GM12878 (cell line): ENCODE measurements at regions not wholly inside any gene's neighbourhood (a gene's known extent, or its start where the extent isn't known, plus 50 kb on each side); places are given as distances from the start of the nearest gene placed in this dataset.

Experiments used
- ATAC-seq: fragments of 200-7000 bp; cut with Tn5 transposase; 3 replicates; pipeline ENCODE4 v1.9.1; 2020; ENCODE audit warnings: mild to moderate bottlenecking, moderate library complexity
- BruUV-seq: library from RNA; stranded (reverse); fragments of 400-500 nt; replicated peaks from 2 replicates; lab custom pipeline; 2021; lab: Mats Ljungman, UMichigan
- CTCF ChIA-PET: fragments of 300-600 bp; sonication (Branson Sonifier 250); formaldehyde crosslinking; extraction: SDS; loops from one replicate; lab custom pipeline; 2021; ENCODE audit warnings: inconsistent platforms; lab: Yijun Ruan, JAX
- POLR2A ChIA-PET: fragments of 350-600 bp; formaldehyde crosslinking; extraction: SDS; loops from one replicate; lab custom pipeline; 2021; ENCODE audit warnings: inconsistent platforms; lab: Charles Lee
- RAD21 ChIA-PET: fragments of 300-600 bp; sonication (Branson Sonifier 250); formaldehyde crosslinking; loops from one replicate; lab custom pipeline; 2023; ENCODE audit warnings: antibody characterized with exemption; ENCODE audit not compliant: unreplicated experiment; lab: Charles Lee
- SMC1A ChIA-PET: fragments of 300-600 bp; sonication (Branson Sonifier 250); formaldehyde crosslinking; loops from one replicate; lab custom pipeline; 2023; ENCODE audit not compliant: unreplicated experiment, uncharacterized antibody; lab: Charles Lee
- DNase-seq: peaks from one replicate; pipeline ENCODE4 v3.0.0-alpha.2; 2011; ENCODE audit warnings: low read depth, low spot score
- FAIRE-seq: peaks from 3 replicates; lab custom pipeline; 2011; peaks lifted over from hg19 to GRCh38; lab: Jason Lieb, UNC
- H2AFZ ChIP-seq: 2 replicates; pipeline ENCODE4 v1.6.0; 2011; ENCODE audit warnings: low read depth, low read length, control low read depth; ENCODE audit not compliant: control insufficient read depth
- H3K27ac ChIP-seq: 2 replicates; pipeline ENCODE4 v1.5.1; 2011; ENCODE audit warnings: control low read depth; ENCODE audit not compliant: control insufficient read depth, insufficient read depth
- H3K27me3 ChIP-seq, 2 experiments: replicated peaks in 1 of 2; 2 replicates each; pipeline versions ENCODE4 v1.6.0 to v1.6.1; 2011; ENCODE audit warnings: low read length in 1 of 2; ENCODE audit not compliant: control insufficient read depth in 2 of 2, insufficient read depth in 2 of 2
- H3K36me3 ChIP-seq, 2 experiments: 2 replicates each; pipeline ENCODE4 v1.5.1; 2011; ENCODE audit warnings: low read length in 1 of 2; ENCODE audit not compliant: control insufficient read depth in 2 of 2, insufficient read depth in 2 of 2
- H3K4me1 ChIP-seq: 2 replicates; pipeline ENCODE4 v1.6.1; 2011; ENCODE audit warnings: mild to moderate bottlenecking, low read length, moderate library complexity, mixed read lengths; ENCODE audit not compliant: control insufficient read depth, insufficient read depth
- H3K4me2 ChIP-seq: 2 replicates; pipeline ENCODE4 v1.6.0; 2011; ENCODE audit warnings: control low read depth; ENCODE audit not compliant: control insufficient read depth, insufficient read depth
- H3K4me3 ChIP-seq: fragments of 200-600 bp; sonication (generic); 2 replicates; pipeline ENCODE4 v1.5.1; 2016
- H3K79me2 ChIP-seq: 2 replicates; pipeline ENCODE4 v1.6.0; 2011; ENCODE audit warnings: low read length; ENCODE audit not compliant: control insufficient read depth, insufficient read depth
- H3K9ac ChIP-seq: 2 replicates; pipeline ENCODE4 v1.8.0; 2011; ENCODE audit warnings: low read length, control low read depth, mixed read lengths; ENCODE audit not compliant: control insufficient read depth, insufficient read depth
- H3K9me3 ChIP-seq: replicated peaks from 3 replicates; pipeline ENCODE4 v1.5.1; 2011; ENCODE audit warnings: mild to moderate bottlenecking, low read length; ENCODE audit not compliant: control insufficient read depth, insufficient read depth
- H4K20me1 ChIP-seq: 2 replicates; pipeline ENCODE4 v1.6.0; 2011; ENCODE audit not compliant: control insufficient read depth, insufficient read depth
- BACH1 ChIP-seq: fragments of 450-650 bp; IDR thresholded peaks from 2 replicates; pipeline ENCODE4 v1.6.1; 2017; ENCODE audit warnings: mild to moderate bottlenecking, borderline replicate concordance
- CUX1 ChIP-seq: IDR thresholded peaks from 2 replicates; pipeline ENCODE4 v1.6.1; 2012; ENCODE audit warnings: improper control_type of control experiment, low read depth, low read length; ENCODE audit not compliant: insufficient replicate concordance
- EGR1 ChIP-seq, 2 experiments: IDR thresholded peaks; 1 replicate in 1 of 2; 2 replicates in 1 of 2; pipeline ENCODE4 v1.6.1; 2011 to 2012; ENCODE audit warnings: low read depth in 2 of 2, low read length in 2 of 2, borderline replicate concordance in 1 of 2, mild to moderate bottlenecking in 1 of 2, moderate library complexity in 1 of 2
- EP300 ChIP-seq, 2 experiments: fragments of 150-350 bp in 1 of 2; IDR thresholded peaks; 2 replicates each; pipeline ENCODE4 v1.6.1; 2011 to 2012; ENCODE audit warnings: low read depth in 2 of 2, low read length in 2 of 2, borderline replicate concordance in 1 of 2, improper control_type of control experiment in 1 of 2, inconsistent platforms in 1 of 2; ENCODE audit not compliant: control insufficient read depth in 1 of 2
- HDGF ChIP-seq: fragments of 450-650 bp; IDR thresholded peaks from 2 replicates; pipeline ENCODE4 v1.6.1; 2016; ENCODE audit warnings: antibody characterized with exemption
- IKZF1 ChIP-seq: fragments of 450-650 bp; conservative IDR thresholded peaks from 2 replicates; pipeline ENCODE4 v1.6.1; 2017; ENCODE audit warnings: antibody characterized with exemption, mild to moderate bottlenecking
- MTA3 ChIP-seq: IDR thresholded peaks from 2 replicates; pipeline ENCODE4 v1.6.1; 2012; ENCODE audit warnings: low read length, inconsistent platforms, borderline replicate concordance
- TAF1 ChIP-seq: IDR thresholded peaks from 2 replicates; pipeline ENCODE4 v1.6.1; 2011; ENCODE audit warnings: mild to moderate bottlenecking, low read depth, low read length, borderline replicate concordance
- TBL1XR1 ChIP-seq: IDR thresholded peaks from 2 replicates; pipeline ENCODE4 v1.6.1; 2012; ENCODE audit warnings: low read depth, low read length, improper control_type of control experiment
- YY1 ChIP-seq: IDR thresholded peaks from 2 replicates; pipeline ENCODE4 v1.6.1; 2011; ENCODE audit warnings: low read depth, mild to moderate bottlenecking, low read length
- ZNF217 ChIP-seq: fragments of 450-650 bp; IDR thresholded peaks from 2 replicates; pipeline ENCODE4 v1.6.1; 2017; ENCODE audit warnings: antibody characterized with exemption, mild to moderate bottlenecking
- WGBS: methylation state at CpG from one replicate; pipeline ENCODE4 v1.1.6; 2016; ENCODE audit warnings: low lambda C conversion rate; ENCODE audit not compliant: insufficient replicate concordance, insufficient coverage; ENCODE audit errors: missing lambda C conversion rate; 5-methylcytosine and 5-hydroxymethylcytosine counted together
- in situ Hi-C: fragments of 300-500 bp; cut with MboI; formaldehyde crosslinking; loops from 9 replicates; pipeline ENCODE4 v1.14.3; 2018; ENCODE audit warnings: mixed read lengths
- intact Hi-C: fragments of 100-400 bp; cut with micrococcal nuclease; formaldehyde crosslinking; loops from one replicate; pipeline ENCODE4 v1.14.2; 2022; ENCODE audit not compliant: unreplicated experiment
- TF ChIP-seq, protein P1 (sequence below): fragments of 150-350 bp; IDR thresholded peaks from 2 replicates; pipeline ENCODE4 v1.6.1; 2014; ENCODE audit warnings: mild to moderate bottlenecking, low read depth, low read length

GRCh38 chr18:75157851-75158250, 51.1 kb downstream of the PTGR3 start:
- H3K4me3 ChIP-seq, result no peak overlapping the region
- in situ Hi-C loops, result no loop called here
- no peaks in the 10 kb centered on the region for H4K20me1 ChIP-seq
- ChIA-PET SMC1A (interaction anchor here (1.5 kb wide), 1 partner anchor 11 kb away, joined by 3 read pairs; no protein-coding TSS in a partner anchor), POLR2A (no interaction called here), RAD21 (no interaction called here), CTCF (interaction anchor here (0.6 kb wide), 1 partner anchor 511 kb away, joined by 3 read pairs; no protein-coding TSS in a partner anchor)
- ATAC-seq (no peak), DNase-seq (no peak), FAIRE-seq (no peak)
- H3K27ac ChIP-seq, result no peak overlapping the region
- TF ChIP-seq EGR1 (IDR thresholded peaks at IDR 0.05; ENCODE audit: borderline replicate concordance in 1 of 2, low read depth in 2 of 2, low read length in 2 of 2) (no peak), EP300 (IDR thresholded peaks at IDR 0.05; ENCODE audit: borderline replicate concordance in 1 of 2, control insufficient read depth in 1 of 2, low read depth in 2 of 2, low read length in 2 of 2) (no peak), ZNF217 (no peak), TAF1 (no peak), BACH1 (no peak), HDGF (no peak), MTA3 (no peak), TBL1XR1 (no peak), CUX1 (no peak), YY1 (no peak), IKZF1 (no peak)
- TF ChIP-seq, protein P1, sequence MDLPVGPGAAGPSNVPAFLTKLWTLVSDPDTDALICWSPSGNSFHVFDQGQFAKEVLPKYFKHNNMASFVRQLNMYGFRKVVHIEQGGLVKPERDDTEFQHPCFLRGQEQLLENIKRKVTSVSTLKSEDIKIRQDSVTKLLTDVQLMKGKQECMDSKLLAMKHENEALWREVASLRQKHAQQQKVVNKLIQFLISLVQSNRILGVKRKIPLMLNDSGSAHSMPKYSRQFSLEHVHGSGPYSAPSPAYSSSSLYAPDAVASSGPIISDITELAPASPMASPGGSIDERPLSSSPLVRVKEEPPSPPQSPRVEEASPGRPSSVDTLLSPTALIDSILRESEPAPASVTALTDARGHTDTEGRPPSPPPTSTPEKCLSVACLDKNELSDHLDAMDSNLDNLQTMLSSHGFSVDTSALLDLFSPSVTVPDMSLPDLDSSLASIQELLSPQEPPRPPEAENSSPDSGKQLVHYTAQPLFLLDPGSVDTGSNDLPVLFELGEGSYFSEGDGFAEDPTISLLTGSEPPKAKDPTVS, result no peak
- no peaks in the 10 kb centered on the region; a peak in 2 of 4 replicates for H3K27me3 ChIP-seq
- no peak overlapping the region for H3K9ac ChIP-seq
- H3K4me1 ChIP-seq, result no peaks in the 10 kb centered on the region
- WGBS, result 55% methylated on average over 12 of the region's 12 CpGs
- intact Hi-C loops, result no loop called here
- BruUV-seq, result no TSS peak
- no peaks in the 10 kb centered on the region for H3K9me3 ChIP-seq
- H3K79me2 ChIP-seq, result no peaks in the 10 kb centered on the region
- no peak overlapping the region for H2AFZ ChIP-seq
- no peaks in the 10 kb centered on the region for H3K36me3 ChIP-seq
- no peak overlapping the region for H3K4me2 ChIP-seq
